Astrocyte of the cerebellum (primary cell): ENCODE measurements at regions not wholly inside any gene's neighbourhood (a gene's known extent, or its start where the extent isn't known, plus 50 kb on each side); places are given as distances from the start of the nearest gene placed in this dataset.
"Not testable (repeated sequence)": the region's sequence is repeated elsewhere in the genome, so short reads cannot be mapped to it uniquely, and the experiment has no call there.

ENCODE experiments used
- DNase-seq: peaks from one replicate; pipeline ENCODE4 v3.0.0-alpha.2; 2011; ENCODE audit warnings: low read depth
- H3K4me3 ChIP-seq: 2 replicates; pipeline ENCODE4 v1.5.1; 2011; ENCODE audit warnings: mild to moderate bottlenecking, low read depth, low read length, moderate library complexity
- CTCF ChIP-seq: IDR thresholded peaks from 2 replicates; pipeline ENCODE4 v1.5.1; 2012; ENCODE audit warnings: low read length, low read depth, moderate library complexity, mild to moderate bottlenecking; ENCODE audit errors: missing control alignments
- in situ Hi-C: cut with HindIII; loops from 2 replicates; pipeline ENCODE4 v1.10.0; 2017; ENCODE audit warnings: low sequenced_read_pairs

- in situ Hi-C loops = no loop called here
- no peak for DNase-seq
Observed at GRCh38 chr1:193438312-193438711, 251.9 kb upstream of the B3GALT2 start.

GRCh38 chr1:193437785-193438184, 251.4 kb upstream of the B3GALT2 start:
- in situ Hi-C loops = no loop called here
- no peak overlapping the region for H3K4me3 ChIP-seq
- TF ChIP-seq CTCF = no peak

More at GRCh38 chr1:193438312-193438711, 251.9 kb upstream of the B3GALT2 start:
- H3K4me3 ChIP-seq = no peak overlapping the region
- no peak for TF ChIP-seq CTCF

GRCh38 chr1:193437333-193437732, 250.9 kb upstream of the B3GALT2 start:
- DNase-seq, in situ Hi-C loops: not testable (repeated sequence)

More at GRCh38 chr1:193437785-193438184, 251.4 kb upstream of the B3GALT2 start:
- DNase-seq = no peak

GRCh38 chr1:193435781-193436180, 249.4 kb upstream of the B3GALT2 start:
- in situ Hi-C loops = no loop called here
- no peak for DNase-seq
- no peak for TF ChIP-seq CTCF

More at GRCh38 chr1:193437333-193437732, 250.9 kb upstream of the B3GALT2 start:
- H3K4me3 ChIP-seq = not testable (repeated sequence)

GRCh38 chr1:193434319-193434718, 247.9 kb upstream of the B3GALT2 start:
- in situ Hi-C loops = no loop called here
- no peak overlapping the region for H3K4me3 ChIP-seq
- no peak for TF ChIP-seq CTCF
- DNase-seq = no peak

More at GRCh38 chr1:193435781-193436180, 249.4 kb upstream of the B3GALT2 start:
- H3K4me3 ChIP-seq = no peak overlapping the region

- no peak for DNase-seq
- H3K4me3 ChIP-seq = no peak overlapping the region
- in situ Hi-C loops = no loop called here
- TF ChIP-seq CTCF = no peak
Observed at GRCh38 chr1:193433599-193433998, 247.2 kb upstream of the B3GALT2 start.

GRCh38 chr1:193432979-193433587, 246.7 kb upstream of the B3GALT2 start:
- H3K4me3 ChIP-seq = no peak overlapping the region
- DNase-seq = no peak
- no peak for TF ChIP-seq CTCF
- in situ Hi-C loops = no loop called here
